Liver (tissue), 8 donors: ENCODE measurements at regions not wholly inside any gene's neighbourhood (a gene's known extent, or its start where the extent isn't known, plus 50 kb on each side); places are given as distances from the start of the nearest gene placed in this dataset.

Experiments used
- DNase-seq: peaks from one replicate; pipeline ENCODE4 v3.0.0-alpha.2; 2017; ENCODE audit warnings: low spot score
- H3K27ac ChIP-seq, 2 donors: one replicate each; pipeline ENCODE4 v1.7.0; 2013; ENCODE audit warnings: inconsistent platforms in 2 of 2, low read length in 2 of 2, control low read depth in 1 of 2, low read depth in 1 of 2, mild to moderate bottlenecking in 1 of 2
- H3K27me3 ChIP-seq, 4 donors: one replicate each; pipeline versions ENCODE4 v1.6.1 to v1.7.0; 2013; ENCODE audit warnings: low read length in 3 of 4, inconsistent platforms in 1 of 4, mild to moderate bottlenecking in 1 of 4, moderate library complexity in 1 of 4; ENCODE audit not compliant: control insufficient read depth in 4 of 4, insufficient read depth in 4 of 4
- H3K36me3 ChIP-seq, 4 donors: one replicate each; pipeline versions ENCODE4 v1.6.1 to v1.7.0; 2013; ENCODE audit warnings: low read length in 3 of 4, mild to moderate bottlenecking in 3 of 4, low read depth in 1 of 4, moderate library complexity in 1 of 4; ENCODE audit not compliant: control insufficient read depth in 4 of 4, insufficient read depth in 3 of 4
- H3K4me1 ChIP-seq, 4 donors: one replicate each; pipeline versions ENCODE4 v1.6.1 to v1.7.0; 2013; ENCODE audit warnings: low read length in 3 of 4, mild to moderate bottlenecking in 3 of 4, moderate library complexity in 1 of 4; ENCODE audit not compliant: control insufficient read depth in 4 of 4, insufficient read depth in 4 of 4
- H3K4me3 ChIP-seq, 3 donors: one replicate each; pipeline versions ENCODE4 v1.6.1 to v1.7.0; 2013; ENCODE audit warnings: low read length in 3 of 3, control low read depth in 1 of 3, low read depth in 1 of 3, mild to moderate bottlenecking in 1 of 3
- H3K9ac ChIP-seq, 2 donors: one replicate each; pipeline ENCODE4 v1.7.0; 2013; ENCODE audit warnings: low read length in 2 of 2, mild to moderate bottlenecking in 2 of 2, moderate library complexity in 2 of 2, control low read depth in 1 of 2, low read depth in 1 of 2
- H3K9me3 ChIP-seq, 4 donors: one replicate each; pipeline versions ENCODE4 v1.6.1 to v1.7.0; 2013; ENCODE audit warnings: low read length in 3 of 4; ENCODE audit not compliant: control insufficient read depth in 4 of 4
- CTCF ChIP-seq: fragments of 150-350 bp; IDR thresholded peaks from 2 replicates; pipeline ENCODE4 v1.5.1; 2017; ENCODE audit warnings: improper control_type of control experiment, low read depth, low read length; ENCODE audit not compliant: missing input control
- EGR1 ChIP-seq, 2 donors: IDR thresholded peaks; 2 replicates each; pipeline ENCODE4 v1.6.1; 2016 to 2018; ENCODE audit warnings: antibody characterized with exemption in 2 of 2, low read depth in 2 of 2
- FOXA2 ChIP-seq: IDR thresholded peaks from 2 replicates; pipeline ENCODE4 v1.6.1; 2016; ENCODE audit warnings: antibody characterized with exemption
- GABPA ChIP-seq, 2 donors: IDR thresholded peaks in 1 of 2; conservative IDR thresholded peaks in 1 of 2; 2 replicates each; pipeline ENCODE4 v1.6.1; 2016; ENCODE audit warnings: antibody characterized with exemption in 2 of 2, mild to moderate bottlenecking in 1 of 2, moderate library complexity in 1 of 2
- HNF4A ChIP-seq, 2 donors: conservative IDR thresholded peaks; 2 replicates each; pipeline ENCODE4 v1.6.1; 2016; ENCODE audit warnings: antibody characterized with exemption in 2 of 2, mild to moderate bottlenecking in 2 of 2
- HNF4G ChIP-seq: IDR thresholded peaks from 2 replicates; pipeline ENCODE4 v1.6.1; 2016; ENCODE audit warnings: antibody characterized with exemption
- JUND ChIP-seq, 2 donors: IDR thresholded peaks; 2 replicates each; pipeline ENCODE4 v1.6.1; 2016; ENCODE audit warnings: antibody characterized with exemption in 2 of 2
- NR2F2 ChIP-seq: IDR thresholded peaks from 2 replicates; pipeline ENCODE4 v1.6.1; 2016; ENCODE audit warnings: antibody characterized with exemption
- RXRA ChIP-seq, 2 donors: IDR thresholded peaks; 2 replicates each; pipeline ENCODE4 v1.6.1; 2017 to 2018; ENCODE audit warnings: antibody characterized with exemption in 2 of 2, mild to moderate bottlenecking in 1 of 2
- SP1 ChIP-seq: IDR thresholded peaks from 2 replicates; pipeline ENCODE4 v1.6.1; 2018; ENCODE audit warnings: antibody characterized with exemption, mild to moderate bottlenecking
- TAF1 ChIP-seq: conservative IDR thresholded peaks from 2 replicates; pipeline ENCODE4 v1.6.1; 2016; ENCODE audit warnings: antibody characterized with exemption, mild to moderate bottlenecking
- YY1 ChIP-seq: IDR thresholded peaks from 2 replicates; pipeline ENCODE4 v1.6.1; 2016; ENCODE audit warnings: antibody characterized with exemption, mild to moderate bottlenecking
- WGBS: extraction: QIAGEN DNeasy Blood & Tissue Kit; methylation state at CpG from one replicate; pipeline ENCODE4 v1.1.7; 2013; 5-methylcytosine and 5-hydroxymethylcytosine counted together
- TF ChIP-seq, protein P1 (sequence below): IDR thresholded peaks from 2 replicates; pipeline ENCODE4 v1.6.1; 2016; ENCODE audit warnings: antibody characterized with exemption
- TF ChIP-seq, protein P2 (sequence below): IDR thresholded peaks from 2 replicates; pipeline ENCODE4 v1.6.1; 2016; ENCODE audit warnings: antibody characterized with exemption
- donor health status: healthy.
- donor health status: healthy.
- donor health status: healthy.
- donor health status: healthy.
- donor health status: healthy.

DNA sequence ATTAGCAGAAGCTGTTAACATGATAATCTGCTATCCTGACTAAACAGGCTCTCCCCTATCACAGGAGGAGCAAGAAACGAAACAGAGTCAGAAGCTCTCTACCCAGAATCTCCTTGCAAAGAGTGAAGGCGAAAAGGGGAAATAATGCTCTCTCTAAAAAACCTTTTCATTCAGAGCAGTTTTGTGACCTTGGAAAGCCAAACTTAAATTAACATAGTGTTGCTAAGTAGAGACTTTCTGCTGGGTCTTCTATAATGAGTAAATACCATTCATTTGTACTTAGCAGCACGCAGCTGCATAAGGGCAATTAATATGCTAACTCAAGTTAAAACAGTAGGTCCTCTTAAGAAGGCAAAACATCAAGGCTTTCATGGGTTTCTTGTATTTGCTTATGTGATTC, 101.7 kb upstream of the GPR139 start:
- no peak for DNase-seq
- H3K27ac ChIP-seq = no peak overlapping the region
- no peaks in the 10 kb centered on the region for H3K36me3 ChIP-seq
- H3K27me3 ChIP-seq = no peaks in the 10 kb centered on the region
- H3K4me1 ChIP-seq = no peaks in the 10 kb centered on the region
- 23% methylated on average over 3 of the region's 3 CpGs for WGBS
- H3K4me3 ChIP-seq = no peak overlapping the region
- no peak overlapping the region for H3K9ac ChIP-seq
- no peak for TF ChIP-seq NR2F2
- TF ChIP-seq RXRA (IDR thresholded peaks at IDR 0.05) = no peak
- TF ChIP-seq JUND (IDR thresholded peaks at IDR 0.05) = no peak
- no peak for TF ChIP-seq HNF4G
- no peak for TF ChIP-seq FOXA2
- TF ChIP-seq, protein P1, sequence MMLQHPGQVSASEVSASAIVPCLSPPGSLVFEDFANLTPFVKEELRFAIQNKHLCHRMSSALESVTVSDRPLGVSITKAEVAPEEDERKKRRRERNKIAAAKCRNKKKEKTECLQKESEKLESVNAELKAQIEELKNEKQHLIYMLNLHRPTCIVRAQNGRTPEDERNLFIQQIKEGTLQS = no peak
- TF ChIP-seq YY1 = no peak
- H3K9me3 ChIP-seq = no peaks in the 10 kb centered on the region

GRCh38 chr16:20167323-20167722, 93.6 kb upstream of the GPR139 start:
- 70% methylated on average over 1 of the region's 1 CpG for WGBS
- Histone ChIP-seq H3K9me3 (no peaks in the 10 kb centered on the region), H3K4me1 (no peaks in the 10 kb centered on the region), H3K4me3 (no peak overlapping the region), H3K27ac (no peak overlapping the region), H3K36me3 (no peaks in the 10 kb centered on the region), H3K27me3 (peaks cover 0 to 2% (median 0%) of the 10 kb centered on the region in 4 donors), H3K9ac (no peak overlapping the region)
- no peak for DNase-seq
- TF ChIP-seq HNF4G (no peak), EGR1 (IDR thresholded peaks at IDR 0.05; ENCODE audit: low read depth in 2 of 2) (no peak)

DNA sequence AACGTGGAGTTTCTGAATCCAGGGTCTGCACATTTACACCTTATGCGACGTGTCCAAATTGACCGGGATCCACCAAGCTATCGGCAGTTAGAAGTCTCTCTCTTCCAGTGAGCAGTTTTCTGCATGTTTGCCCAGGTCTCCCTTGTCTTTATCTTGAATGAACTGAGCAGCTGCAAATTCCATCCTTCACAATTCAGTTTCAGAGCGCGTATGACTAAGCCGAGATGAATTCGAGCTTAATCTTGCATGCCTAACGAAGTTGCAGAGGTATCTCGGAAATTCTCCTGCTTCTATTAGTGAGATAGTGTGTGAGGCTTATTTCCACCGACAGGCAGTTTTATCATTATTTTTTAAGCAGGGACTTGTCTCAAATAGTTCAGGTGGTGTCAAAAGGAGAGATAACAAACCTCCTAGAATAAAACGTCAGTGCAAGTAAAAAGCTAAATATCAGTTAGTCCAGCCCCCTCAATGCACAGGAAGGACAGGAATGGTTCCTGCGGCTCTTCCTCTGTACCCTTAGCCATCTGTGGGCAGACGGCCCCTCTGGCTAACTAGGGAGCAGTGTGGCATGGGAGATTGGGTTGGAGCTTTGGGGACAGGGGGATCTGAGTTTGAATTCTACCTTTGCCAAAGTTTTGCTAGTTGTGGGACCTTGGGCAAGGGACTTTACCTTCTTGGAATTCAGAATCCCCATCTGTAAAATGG, 93.0 kb upstream of the GPR139 start:
- no peaks in the 10 kb centered on the region for H3K36me3 ChIP-seq
- H3K4me1 ChIP-seq = no peaks in the 10 kb centered on the region
- H3K9me3 ChIP-seq = no peaks in the 10 kb centered on the region
- H3K27ac ChIP-seq = no peak overlapping the region
- TF ChIP-seq HNF4A (conservative IDR thresholded peaks at IDR 0.05) (no peak), GABPA (IDR thresholded peaks at IDR 0.05 in 1 of 2, conservative IDR thresholded peaks at IDR 0.05 in 1 of 2) (no peak), CTCF (no peak), YY1 (no peak), FOXA2 (no peak), TAF1 (no peak), HNF4G (no peak), EGR1 (IDR thresholded peaks at IDR 0.05; ENCODE audit: low read depth in 2 of 2) (no peak), SP1 (no peak), JUND (IDR thresholded peaks at IDR 0.05) (no peak), RXRA (IDR thresholded peaks at IDR 0.05) (no peak)
- TF ChIP-seq, protein P2, sequence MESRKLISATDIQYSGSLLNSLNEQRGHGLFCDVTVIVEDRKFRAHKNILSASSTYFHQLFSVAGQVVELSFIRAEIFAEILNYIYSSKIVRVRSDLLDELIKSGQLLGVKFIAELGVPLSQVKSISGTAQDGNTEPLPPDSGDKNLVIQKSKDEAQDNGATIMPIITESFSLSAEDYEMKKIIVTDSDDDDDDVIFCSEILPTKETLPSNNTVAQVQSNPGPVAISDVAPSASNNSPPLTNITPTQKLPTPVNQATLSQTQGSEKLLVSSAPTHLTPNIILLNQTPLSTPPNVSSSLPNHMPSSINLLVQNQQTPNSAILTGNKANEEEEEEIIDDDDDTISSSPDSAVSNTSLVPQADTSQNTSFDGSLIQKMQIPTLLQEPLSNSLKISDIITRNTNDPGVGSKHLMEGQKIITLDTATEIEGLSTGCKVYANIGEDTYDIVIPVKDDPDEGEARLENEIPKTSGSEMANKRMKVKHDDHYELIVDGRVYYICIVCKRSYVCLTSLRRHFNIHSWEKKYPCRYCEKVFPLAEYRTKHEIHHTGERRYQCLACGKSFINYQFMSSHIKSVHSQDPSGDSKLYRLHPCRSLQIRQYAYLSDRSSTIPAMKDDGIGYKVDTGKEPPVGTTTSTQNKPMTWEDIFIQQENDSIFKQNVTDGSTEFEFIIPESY = no peak
- peaks cover 0 to 2% (median 0%) of the 10 kb centered on the region in 4 donors for H3K27me3 ChIP-seq
- no peak for DNase-seq
- H3K4me3 ChIP-seq = no peak overlapping the region
- 67% methylated on average over 15 of the region's 15 CpGs for WGBS
- no peak overlapping the region for H3K9ac ChIP-seq
